ENCODE measurements at regions not wholly inside any gene's neighbourhood (a gene's known extent, or its start where the extent isn't known, plus 50 kb on each side); places are given as distances from the start of the nearest gene placed in this dataset.
A peak's percentile ranks its signal among the peaks of the same experiment; 100 is the strongest.
"Not testable (repeated sequence)": the region's sequence is repeated elsewhere in the genome, so short reads cannot be mapped to it uniquely, and the experiment has no call there.

DNA sequence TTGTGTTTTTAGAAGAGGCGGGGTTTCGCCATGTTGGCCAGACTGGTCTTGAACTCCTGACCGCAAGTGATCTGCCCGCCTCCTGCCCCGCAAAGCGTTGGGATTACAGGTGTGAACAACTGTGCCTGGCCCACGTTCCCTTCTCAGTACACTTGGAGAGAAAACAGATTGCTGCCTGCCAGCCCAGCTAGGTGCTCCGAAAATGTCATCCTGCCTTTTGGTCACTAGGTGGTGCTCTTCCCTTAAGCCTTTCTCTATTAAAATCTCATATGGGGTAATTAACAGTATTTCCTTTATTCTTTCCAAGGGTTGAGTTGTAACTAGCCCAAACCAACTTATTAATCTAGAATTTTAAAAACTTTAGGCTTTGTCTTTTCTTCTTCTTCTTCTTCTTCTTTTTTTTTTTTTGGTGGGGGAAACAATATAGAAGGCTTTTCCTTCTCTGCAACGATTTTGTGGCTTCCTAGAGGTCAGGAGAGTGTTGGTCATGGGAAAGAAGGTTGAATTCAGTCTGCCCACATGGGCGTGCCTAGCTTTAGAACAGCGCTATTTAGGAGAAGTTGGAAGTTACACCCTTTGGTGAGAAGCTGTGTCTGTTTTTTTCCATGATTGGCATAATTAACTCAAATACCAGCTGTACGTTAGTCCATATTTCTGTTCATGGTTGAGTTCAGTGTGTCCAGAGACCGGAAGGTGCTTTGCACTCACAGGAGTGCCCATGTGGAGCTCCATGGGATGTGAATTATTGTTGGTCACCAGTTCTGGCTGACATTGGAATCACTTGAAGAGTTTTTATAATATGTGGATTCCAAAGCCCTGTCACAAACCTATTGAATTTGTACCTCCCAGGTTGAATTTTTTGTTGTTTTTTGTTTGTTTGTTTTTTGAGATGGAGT is 110.1 kb downstream of the LAT start:
- TF ChIP-seq, protein P1, sequence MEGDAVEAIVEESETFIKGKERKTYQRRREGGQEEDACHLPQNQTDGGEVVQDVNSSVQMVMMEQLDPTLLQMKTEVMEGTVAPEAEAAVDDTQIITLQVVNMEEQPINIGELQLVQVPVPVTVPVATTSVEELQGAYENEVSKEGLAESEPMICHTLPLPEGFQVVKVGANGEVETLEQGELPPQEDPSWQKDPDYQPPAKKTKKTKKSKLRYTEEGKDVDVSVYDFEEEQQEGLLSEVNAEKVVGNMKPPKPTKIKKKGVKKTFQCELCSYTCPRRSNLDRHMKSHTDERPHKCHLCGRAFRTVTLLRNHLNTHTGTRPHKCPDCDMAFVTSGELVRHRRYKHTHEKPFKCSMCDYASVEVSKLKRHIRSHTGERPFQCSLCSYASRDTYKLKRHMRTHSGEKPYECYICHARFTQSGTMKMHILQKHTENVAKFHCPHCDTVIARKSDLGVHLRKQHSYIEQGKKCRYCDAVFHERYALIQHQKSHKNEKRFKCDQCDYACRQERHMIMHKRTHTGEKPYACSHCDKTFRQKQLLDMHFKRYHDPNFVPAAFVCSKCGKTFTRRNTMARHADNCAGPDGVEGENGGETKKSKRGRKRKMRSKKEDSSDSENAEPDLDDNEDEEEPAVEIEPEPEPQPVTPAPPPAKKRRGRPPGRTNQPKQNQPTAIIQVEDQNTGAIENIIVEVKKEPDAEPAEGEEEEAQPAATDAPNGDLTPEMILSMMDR (conservative IDR thresholded peaks at IDR 0.05) = peak; percentile 55
- H3K9me3 Mint-ChIP-seq; DNase-seq (ENCODE audit: low read depth, low spot score); H3K27me3 Mint-ChIP-seq (ENCODE audit: low read depth); H3K4me1 Mint-ChIP-seq; H3K36me3 Mint-ChIP-seq (ENCODE audit: low read depth); H3K4me3 Mint-ChIP-seq; H3K27ac Mint-ChIP-seq (ENCODE audit: unreplicated experiment): not testable (repeated sequence)

GRCh38 chr16:29094325-29094724 is 109.5 kb downstream of the LAT start:
- not testable (repeated sequence) for H3K9me3 Mint-ChIP-seq; DNase-seq (ENCODE audit: low read depth, low spot score); H3K4me3 Mint-ChIP-seq; H3K27ac Mint-ChIP-seq (ENCODE audit: unreplicated experiment); H3K4me1 Mint-ChIP-seq; H3K27me3 Mint-ChIP-seq (ENCODE audit: low read depth); H3K36me3 Mint-ChIP-seq (ENCODE audit: low read depth)

DNA sequence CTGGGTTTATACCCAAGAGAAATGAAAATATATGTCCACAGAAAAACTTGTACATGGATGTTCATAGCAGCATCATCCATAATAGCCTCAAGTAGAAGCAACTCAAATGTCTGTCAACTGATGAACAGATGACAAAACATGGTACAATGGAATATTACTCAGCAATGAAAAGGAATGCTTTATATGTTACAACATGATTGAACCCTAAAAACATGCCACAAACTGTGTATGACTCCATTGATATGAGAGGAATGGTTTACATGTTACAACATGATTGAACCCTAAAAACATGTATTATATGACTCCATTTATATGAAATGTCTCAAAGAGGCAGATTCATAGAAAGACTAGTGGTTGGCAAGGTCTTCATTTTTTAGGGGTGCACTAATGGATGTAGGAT is 104.8 kb downstream of the LAT start:
- H3K36me3 Mint-ChIP-seq (ENCODE audit: low read depth); H3K27ac Mint-ChIP-seq (ENCODE audit: unreplicated experiment); DNase-seq (ENCODE audit: low read depth, low spot score); H3K9me3 Mint-ChIP-seq; H3K4me3 Mint-ChIP-seq; H3K4me1 Mint-ChIP-seq: not testable (repeated sequence)
- H3K27me3 Mint-ChIP-seq (ENCODE audit: low read depth) = peaks cover 15% of the 10 kb centered on the region

DNA sequence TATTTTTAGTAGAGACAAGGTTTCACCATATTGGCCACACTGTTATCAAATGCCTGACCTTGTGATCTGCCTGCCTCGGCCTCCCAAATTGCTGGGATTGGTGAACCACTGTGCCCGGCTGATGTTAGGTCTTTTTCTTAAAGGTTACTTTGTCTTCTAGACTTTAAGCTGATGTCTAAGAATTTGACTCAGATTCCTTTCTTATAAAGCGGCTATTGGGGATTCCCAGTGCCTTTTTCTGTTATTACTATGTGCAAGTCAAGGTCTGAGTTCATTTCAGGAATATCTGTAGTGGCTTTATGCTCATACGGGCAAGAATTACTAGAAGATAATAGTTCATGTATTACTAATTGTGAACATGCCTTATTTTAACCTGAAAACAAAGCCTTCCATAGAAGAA is 102.8 kb downstream of the LAT start:
- not testable (repeated sequence) for DNase-seq (ENCODE audit: low read depth, low spot score); H3K9me3 Mint-ChIP-seq; H3K4me3 Mint-ChIP-seq; H3K36me3 Mint-ChIP-seq (ENCODE audit: low read depth); H3K27ac Mint-ChIP-seq (ENCODE audit: unreplicated experiment); H3K4me1 Mint-ChIP-seq
- H3K27me3 Mint-ChIP-seq (ENCODE audit: low read depth) = peaks cover 30% of the 10 kb centered on the region

DNA sequence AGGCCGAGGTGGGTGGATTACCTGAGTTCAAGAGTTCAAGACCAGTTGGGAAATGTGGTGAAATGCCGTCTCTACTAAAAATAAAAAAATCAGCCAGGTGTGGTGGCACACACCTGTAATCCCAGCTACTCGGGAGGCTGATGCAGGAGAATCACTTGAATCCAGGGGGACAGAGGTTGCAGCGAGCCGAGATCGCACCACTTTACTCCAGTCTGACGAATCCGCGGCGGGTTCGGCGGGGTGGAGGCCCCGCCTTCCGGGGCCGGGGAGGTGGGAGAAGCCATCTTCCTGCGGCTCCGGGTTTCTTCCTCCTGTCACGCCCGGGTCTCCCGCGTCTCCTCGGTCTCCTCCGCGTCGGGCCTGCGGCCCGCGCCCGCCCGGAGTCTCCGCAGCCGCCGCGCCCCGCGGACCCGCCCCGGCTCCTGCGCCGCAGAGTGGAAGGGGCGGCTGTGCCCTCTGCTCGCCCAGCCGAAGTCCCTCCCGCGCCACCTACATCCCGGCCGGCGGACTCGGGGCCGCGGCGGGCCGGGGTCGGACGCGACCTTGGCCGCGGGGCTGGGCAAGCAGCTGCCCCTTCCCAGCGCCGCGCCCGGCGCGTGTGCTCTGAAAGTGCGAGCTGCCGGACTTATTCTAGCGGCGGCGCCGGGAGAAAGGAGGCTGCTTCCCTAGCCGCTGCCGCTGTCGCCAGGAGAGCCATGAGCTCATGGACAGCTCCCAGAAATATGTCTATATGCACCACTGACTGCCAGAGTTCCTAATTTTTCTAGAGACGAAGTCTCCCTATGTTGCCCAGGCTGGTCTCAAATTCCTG is 97.2 kb downstream of the LAT start:
- peak; percentile 28 for DNase-seq (ENCODE audit: low read depth, low spot score)
- Mint-ChIP-seq H3K4me3 (peak overlapping the region; percentile 81), H3K27me3 (ENCODE audit: low read depth) (peaks cover 32% of the 10 kb centered on the region)
- not testable (repeated sequence) for H3K9me3 Mint-ChIP-seq; H3K4me1 Mint-ChIP-seq; H3K36me3 Mint-ChIP-seq (ENCODE audit: low read depth); H3K27ac Mint-ChIP-seq (ENCODE audit: unreplicated experiment)

- not testable (repeated sequence) for H3K36me3 Mint-ChIP-seq (ENCODE audit: low read depth); DNase-seq (ENCODE audit: low read depth, low spot score)
These were observed 89.9 kb downstream of the LAT start for GRCh38 chr16:29074554-29075402.

GRCh38 chr16:29062235-29062634 is 77.4 kb downstream of the LAT start:
- not testable (repeated sequence) for H3K9me3 Mint-ChIP-seq; H3K27ac Mint-ChIP-seq (ENCODE audit: unreplicated experiment); DNase-seq (ENCODE audit: low read depth, low spot score); H3K4me3 Mint-ChIP-seq; H3K36me3 Mint-ChIP-seq (ENCODE audit: low read depth); H3K4me1 Mint-ChIP-seq; H3K27me3 Mint-ChIP-seq (ENCODE audit: low read depth)

More at GRCh38 chr16:29074554-29075402, 89.9 kb downstream of the LAT start:
- H3K4me1 Mint-ChIP-seq; H3K27ac Mint-ChIP-seq (ENCODE audit: unreplicated experiment); H3K27me3 Mint-ChIP-seq (ENCODE audit: low read depth); H3K9me3 Mint-ChIP-seq; H3K4me3 Mint-ChIP-seq: not testable (repeated sequence)

- H3K4me1 Mint-ChIP-seq; H3K27ac Mint-ChIP-seq (ENCODE audit: unreplicated experiment); H3K9me3 Mint-ChIP-seq; H3K36me3 Mint-ChIP-seq (ENCODE audit: low read depth); DNase-seq (ENCODE audit: low read depth, low spot score); H3K27me3 Mint-ChIP-seq (ENCODE audit: low read depth); H3K4me3 Mint-ChIP-seq: not testable (repeated sequence)
These were observed 76.6 kb downstream of the LAT start for GRCh38 chr16:29061467-29061921.

GRCh38 chr16:29060022-29060810 is 75.4 kb downstream of the LAT start:
- H3K9me3 Mint-ChIP-seq; H3K4me1 Mint-ChIP-seq; DNase-seq (ENCODE audit: low read depth, low spot score); H3K4me3 Mint-ChIP-seq; H3K36me3 Mint-ChIP-seq (ENCODE audit: low read depth); H3K27ac Mint-ChIP-seq (ENCODE audit: unreplicated experiment); H3K27me3 Mint-ChIP-seq (ENCODE audit: low read depth): not testable (repeated sequence)

- not testable (repeated sequence) for H3K36me3 Mint-ChIP-seq (ENCODE audit: low read depth); DNase-seq (ENCODE audit: low read depth, low spot score); H3K9me3 Mint-ChIP-seq; H3K4me1 Mint-ChIP-seq; H3K4me3 Mint-ChIP-seq; H3K27ac Mint-ChIP-seq (ENCODE audit: unreplicated experiment); H3K27me3 Mint-ChIP-seq (ENCODE audit: low read depth)
These were observed 74.7 kb downstream of the LAT start for GRCh38 chr16:29059575-29059974.

Data from neural crest cell (in vitro differentiated cells).